PC-3 (cell line): ENCODE measurements at regions not wholly inside any gene's neighbourhood (a gene's known extent, or its start where the extent isn't known, plus 50 kb on each side); places are given as distances from the start of the nearest gene placed in this dataset.

ENCODE experiments used
- ATAC-seq: fragments of 200-7000 bp; cut with Tn5 transposase; 2 replicates; pipeline ENCODE4 v1.9.1; 2020; ENCODE audit warnings: mild to moderate bottlenecking, moderate library complexity
- BruUV-seq: library from RNA; stranded (reverse); fragments of 400-500 nt; replicated peaks from 2 replicates; lab custom pipeline; 2021; lab: Mats Ljungman, UMichigan
- CTCF ChIA-PET: fragments of 300-600 bp; sonication (Branson Sonifier 250); formaldehyde crosslinking; loops from one replicate; lab custom pipeline; 2022; ENCODE audit warnings: antibody characterized with exemption; lab: Charles Lee
- POLR2A ChIA-PET: fragments of 300-600 bp; sonication (Branson Sonifier 250); formaldehyde crosslinking; loops from one replicate; lab custom pipeline; 2022; ENCODE audit warnings: antibody characterized with exemption; ENCODE audit not compliant: unreplicated experiment; lab: Charles Lee
- DNase-seq: peaks from one replicate; pipeline ENCODE4 v3.0.0-alpha.2; 2015
- H2AFZ ChIP-seq: fragments of 300-600 bp; sonication (generic); 2 replicates; pipeline ENCODE4 v1.6.0; 2016; ENCODE audit warnings: antibody characterized with exemption, low read length
- H3F3A ChIP-seq: fragments of 300-600 bp; sonication (generic); one replicate; pipeline ENCODE4 v1.6.0; 2017; ENCODE audit warnings: antibody characterized with exemption, low read length, control low read depth, mild to moderate bottlenecking; ENCODE audit not compliant: unreplicated experiment
- H3K27ac ChIP-seq: fragments of 300-600 bp; sonication (generic); 2 replicates; pipeline ENCODE4 v1.5.1; 2016; ENCODE audit warnings: mild to moderate bottlenecking, low read length
- H3K27me3 ChIP-seq: fragments of 300-600 bp; sonication (generic); 2 replicates; pipeline ENCODE4 v1.6.1; 2016; ENCODE audit warnings: low read length, mixed read lengths
- H3K36me3 ChIP-seq: fragments of 300-600 bp; sonication (generic); 2 replicates; pipeline ENCODE4 v1.6.1; 2016; ENCODE audit warnings: low read depth, mixed run types, low read length, mixed read lengths
- H3K4me1 ChIP-seq: fragments of 300-600 bp; sonication (generic); 2 replicates; pipeline ENCODE4 v1.5.1; 2016; ENCODE audit warnings: low read length; ENCODE audit not compliant: insufficient read depth
- H3K4me2 ChIP-seq: fragments of 300-600 bp; sonication (generic); 2 replicates; pipeline ENCODE4 v1.6.0; 2016; ENCODE audit warnings: low read length
- H3K4me3 ChIP-seq: fragments of 300-600 bp; sonication (generic); 2 replicates; pipeline ENCODE4 v1.5.1; 2016; ENCODE audit warnings: mild to moderate bottlenecking, low read length, mixed read lengths
- H3K79me2 ChIP-seq: fragments of 300-600 bp; sonication (generic); 2 replicates; pipeline ENCODE4 v1.6.1; 2017; ENCODE audit warnings: low read length, mixed read lengths
- H3K9ac ChIP-seq: fragments of 300-600 bp; sonication (generic); 2 replicates; pipeline ENCODE4 v1.6.0; 2016; ENCODE audit warnings: mild to moderate bottlenecking, low read length
- H3K9me2 ChIP-seq: fragments of 300-600 bp; sonication (generic); replicated peaks from 2 replicates; pipeline ENCODE4 v1.6.1; 2016; ENCODE audit warnings: mixed run types, low read length, mixed read lengths
- H3K9me3 ChIP-seq: fragments of 300-600 bp; sonication (generic); 2 replicates; pipeline ENCODE4 v1.6.1; 2016; ENCODE audit warnings: low read length, mixed read lengths
- H4K20me1 ChIP-seq: fragments of 300-600 bp; sonication (generic); 2 replicates; pipeline ENCODE4 v1.6.1; 2016; ENCODE audit warnings: low read length, mixed read lengths
- CTCF ChIP-seq: fragments of 300-600 bp; sonication (generic); conservative IDR thresholded peaks from 2 replicates; pipeline ENCODE4 v1.5.1; 2017; ENCODE audit warnings: antibody characterized with exemption, low read depth, mild to moderate bottlenecking, low read length
- EZH2 ChIP-seq: fragments of 300-600 bp; sonication (generic); IDR thresholded peaks from one replicate; pipeline ENCODE4 v1.6.1; 2017; ENCODE audit warnings: antibody characterized with exemption, mild to moderate bottlenecking, low read length; ENCODE audit not compliant: unreplicated experiment
- EZH2phosphoT487 ChIP-seq: fragments of 300-600 bp; sonication (generic); IDR thresholded peaks from 2 replicates; pipeline ENCODE4 v1.6.1; 2018; ENCODE audit warnings: mild to moderate bottlenecking, antibody characterized with exemption, low read length, borderline replicate concordance
- intact Hi-C: fragments of 100-400 bp; cut with micrococcal nuclease; formaldehyde crosslinking; loops from 2 replicates; pipeline ENCODE4 v1.9.0; 2023

GRCh38 chr15:30770759-30771158 lies 133.0 kb upstream of the FAN1 start:
- Histone ChIP-seq H3K9me2 (no peaks in the 10 kb centered on the region), H3K27me3 (no peaks in the 10 kb centered on the region), H3K36me3 (peaks cover 8% of the 10 kb centered on the region), H3K27ac (no peak overlapping the region), H3K4me1 (no peaks in the 10 kb centered on the region), H3K79me2 (no peaks in the 10 kb centered on the region), H3K4me2 (no peak overlapping the region), H3K9ac (no peak overlapping the region), H2AFZ (no peak overlapping the region), H4K20me1 (no peaks in the 10 kb centered on the region), H3F3A (no peaks in the 10 kb centered on the region), H3K9me3 (no peaks in the 10 kb centered on the region), H3K4me3 (no peak overlapping the region)
- ATAC-seq (no peak), DNase-seq (no peak)
- POLR2A ChIA-PET: no interaction called here
- BruUV-seq: no TSS peak
- CTCF ChIA-PET: no interaction called here
- intact Hi-C loops: no loop called here
- TF ChIP-seq CTCF (no peak), EZH2phosphoT487 (no peak), EZH2 (no peak)

GRCh38 chr15:30783019-30783418 lies 120.7 kb upstream of the FAN1 start:
- TF ChIP-seq EZH2 (no peak), CTCF (no peak), EZH2phosphoT487 (no peak)
- no peak overlapping the region for H3K4me2 ChIP-seq
- H3K9ac ChIP-seq: no peak overlapping the region
- no peaks in the 10 kb centered on the region for H3F3A ChIP-seq
- H3K9me2 ChIP-seq: no peaks in the 10 kb centered on the region
- no peak for DNase-seq
- H3K27ac ChIP-seq: no peak overlapping the region
- no peaks in the 10 kb centered on the region for H3K9me3 ChIP-seq
- H3K27me3 ChIP-seq: no peaks in the 10 kb centered on the region
- CTCF ChIA-PET: no interaction called here
- H3K4me1 ChIP-seq: no peaks in the 10 kb centered on the region
- intact Hi-C loops: no loop called here
- no peak overlapping the region for H3K4me3 ChIP-seq
- H4K20me1 ChIP-seq: no peaks in the 10 kb centered on the region
- no peaks in the 10 kb centered on the region for H3K79me2 ChIP-seq
- ATAC-seq: no peak
- H2AFZ ChIP-seq: no peak overlapping the region
- H3K36me3 ChIP-seq: no peaks in the 10 kb centered on the region
- BruUV-seq: no TSS peak
- POLR2A ChIA-PET: no interaction called here

GRCh38 chr15:30788595-30788994 lies 115.1 kb upstream of the FAN1 start:
- no peak overlapping the region for H3K4me2 ChIP-seq
- no peaks in the 10 kb centered on the region for H4K20me1 ChIP-seq
- no peaks in the 10 kb centered on the region for H3K4me1 ChIP-seq
- ChIA-PET CTCF (no interaction called here), POLR2A (no interaction called here)
- no peaks in the 10 kb centered on the region for H3K36me3 ChIP-seq
- no peak overlapping the region for H2AFZ ChIP-seq
- intact Hi-C loops: no loop called here
- H3K9me2 ChIP-seq: no peaks in the 10 kb centered on the region
- H3K9ac ChIP-seq: no peak overlapping the region
- H3K27ac ChIP-seq: no peak overlapping the region
- no peaks in the 10 kb centered on the region for H3F3A ChIP-seq
- DNase-seq: no peak
- TF ChIP-seq CTCF: no peak
- no peak for TF ChIP-seq EZH2phosphoT487
- TF ChIP-seq EZH2: no peak
- no peaks in the 10 kb centered on the region for H3K79me2 ChIP-seq
- no peak for ATAC-seq
- no TSS peak for BruUV-seq
- H3K27me3 ChIP-seq: peaks cover 7% of the 10 kb centered on the region; the same call in 1 of the 2 replicates
- H3K4me3 ChIP-seq: no peak overlapping the region
- H3K9me3 ChIP-seq: no peaks in the 10 kb centered on the region
